ENCODE measurements at regions not wholly inside any gene's neighbourhood (a gene's known extent, or its start where the extent isn't known, plus 50 kb on each side); places are given as distances from the start of the nearest gene placed in this dataset.

GRCh38 chr12:90484094-90484493 lies 470.9 kb downstream of the CCER1 start:
- DNase-seq: peak; percentile 4
- Mint-ChIP-seq H3K9me3 (no peaks in the 10 kb centered on the region), H3K4me3 (no peak overlapping the region), H3K4me1 (no peaks in the 10 kb centered on the region), H3K27ac (no peak overlapping the region), H3K27me3 (ENCODE audit: low read depth, poor library complexity) (no peaks in the 10 kb centered on the region), H3K36me3 (ENCODE audit: low read depth) (no peaks in the 10 kb centered on the region)
- no peak for TF ChIP-seq CTCF (IDR thresholded peaks at IDR 0.05)

GRCh38 chr12:90481748-90482147 lies 473.2 kb downstream of the CCER1 start:
- H3K27ac Mint-ChIP-seq: no peak overlapping the region
- no peaks in the 10 kb centered on the region for H3K9me3 Mint-ChIP-seq
- H3K36me3 Mint-ChIP-seq (ENCODE audit: low read depth): no peaks in the 10 kb centered on the region
- H3K4me3 Mint-ChIP-seq: no peak overlapping the region
- DNase-seq: no peak
- TF ChIP-seq CTCF (IDR thresholded peaks at IDR 0.05): no peak
- H3K27me3 Mint-ChIP-seq (ENCODE audit: low read depth, poor library complexity): no peaks in the 10 kb centered on the region
- no peaks in the 10 kb centered on the region for H3K4me1 Mint-ChIP-seq

GRCh38 chr12:90479237-90479636 lies 475.7 kb downstream of the CCER1 start:
- DNase-seq: no peak
- no peaks in the 10 kb centered on the region for H3K9me3 Mint-ChIP-seq
- no peak overlapping the region for H3K4me3 Mint-ChIP-seq
- no peaks in the 10 kb centered on the region for H3K27me3 Mint-ChIP-seq (ENCODE audit: low read depth, poor library complexity)
- TF ChIP-seq CTCF (IDR thresholded peaks at IDR 0.05): no peak
- H3K27ac Mint-ChIP-seq: no peak overlapping the region
- H3K36me3 Mint-ChIP-seq (ENCODE audit: low read depth): no peaks in the 10 kb centered on the region
- no peaks in the 10 kb centered on the region for H3K4me1 Mint-ChIP-seq

GRCh38 chr12:90473831-90474230 lies 481.1 kb downstream of the CCER1 start:
- no peak overlapping the region for H3K4me3 Mint-ChIP-seq
- no peaks in the 10 kb centered on the region for H3K36me3 Mint-ChIP-seq (ENCODE audit: low read depth)
- TF ChIP-seq CTCF (IDR thresholded peaks at IDR 0.05): no peak

GRCh38 chr12:90460681-90461080 lies 494.3 kb downstream of the CCER1 start:
- TF ChIP-seq CTCF (IDR thresholded peaks at IDR 0.05): no peak
- Mint-ChIP-seq H3K36me3 (ENCODE audit: low read depth) (no peaks in the 10 kb centered on the region), H3K4me1 (no peaks in the 10 kb centered on the region), H3K9me3 (no peaks in the 10 kb centered on the region), H3K27me3 (ENCODE audit: low read depth, poor library complexity) (no peaks in the 10 kb centered on the region), H3K27ac (no peak overlapping the region), H3K4me3 (no peak overlapping the region)
- no peak for DNase-seq

More at GRCh38 chr12:90473831-90474230, 481.1 kb downstream of the CCER1 start:
- Mint-ChIP-seq H3K9me3 (no peaks in the 10 kb centered on the region), H3K27ac (no peak overlapping the region), H3K27me3 (ENCODE audit: low read depth, poor library complexity) (no peaks in the 10 kb centered on the region), H3K4me1 (no peaks in the 10 kb centered on the region)
- no peak for DNase-seq

GRCh38 chr12:90456248-90456647 lies 498.7 kb downstream of the CCER1 start:
- DNase-seq: no peak
- no peak overlapping the region for H3K27ac Mint-ChIP-seq
- H3K36me3 Mint-ChIP-seq (ENCODE audit: low read depth): no peaks in the 10 kb centered on the region
- H3K4me1 Mint-ChIP-seq: no peaks in the 10 kb centered on the region
- no peak overlapping the region for H3K4me3 Mint-ChIP-seq
- no peak for TF ChIP-seq CTCF (IDR thresholded peaks at IDR 0.05)
- no peaks in the 10 kb centered on the region for H3K9me3 Mint-ChIP-seq
- no peaks in the 10 kb centered on the region for H3K27me3 Mint-ChIP-seq (ENCODE audit: low read depth, poor library complexity)

Measured in nephron progenitor cell (in vitro differentiated cells).